ENCODE measurements at regions not wholly inside any gene's neighbourhood (a gene's known extent, or its start where the extent isn't known, plus 50 kb on each side); places are given as distances from the start of the nearest gene placed in this dataset.

DNA sequence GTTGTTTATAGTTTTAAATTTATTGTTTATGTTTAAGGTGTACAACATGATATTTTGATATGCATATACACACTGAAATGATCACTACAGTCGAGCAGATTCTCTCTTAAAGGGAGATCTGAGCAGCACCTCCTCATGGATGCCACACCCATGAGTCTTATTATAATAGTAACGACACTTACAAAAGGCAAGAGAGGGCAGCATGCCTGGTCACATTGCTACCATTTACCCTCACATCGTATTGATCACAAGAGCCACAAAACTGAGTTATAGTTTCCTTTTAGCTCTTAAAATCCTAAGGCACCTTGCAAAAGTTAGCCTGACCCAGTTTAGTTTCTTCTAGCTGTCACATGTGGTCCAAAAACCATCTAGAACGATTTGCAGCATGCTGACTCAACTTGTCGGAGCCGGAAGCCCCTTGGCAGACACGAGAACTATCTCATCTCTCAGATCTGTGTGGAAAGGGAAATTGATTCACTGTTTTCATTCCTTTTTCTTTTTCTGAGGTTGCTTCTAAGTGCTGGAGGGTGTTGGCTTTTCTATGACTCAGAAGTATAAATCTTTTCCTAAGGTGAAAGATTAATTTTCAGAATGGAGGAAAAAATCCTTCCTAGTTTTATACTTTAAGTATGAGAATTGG lies 85.3 kb downstream of the CDC42EP3 start:
- no peak overlapping the region for H2BK20ac ChIP-seq (ENCODE audit: low read length)
- no peak overlapping the region for H4K5ac ChIP-seq (ENCODE audit: insufficient read length, low read depth, low read length)
- H3K4me1 ChIP-seq (replicated peaks in 1 of 4; ENCODE audit: control insufficient read depth in 3 of 4, insufficient read depth in 4 of 4, low read length in 3 of 4): peaks cover 0 to 19% (median 5%) of the 10 kb centered on the region in 4 experiments; a peak in 6 of 7 replicates
- H3K27me3 ChIP-seq (replicated peaks in 1 of 4; ENCODE audit: control insufficient read depth in 3 of 4, extremely low read depth in 1 of 4, insufficient read depth in 3 of 4, low read length in 3 of 4): no peaks in the 10 kb centered on the region
- no peak overlapping the region for H2BK15ac ChIP-seq (ENCODE audit: low read length)
- H3K4me2 ChIP-seq (ENCODE audit: insufficient read depth in 1 of 2, low read depth in 2 of 2, low read length in 2 of 2): no peak overlapping the region
- no peak overlapping the region for H3K14ac ChIP-seq (ENCODE audit: insufficient read length)
- no peak overlapping the region for H3K4me3 ChIP-seq (ENCODE audit: extremely low read depth in 1 of 4, insufficient read depth in 2 of 4, low read depth in 3 of 4, low read length in 4 of 4)
- H3K9ac ChIP-seq (replicated peaks in 1 of 4; ENCODE audit: extremely low read depth in 1 of 4, low read depth in 3 of 4, low read length in 3 of 4): no peak overlapping the region
- no peak overlapping the region for H2AFZ ChIP-seq (ENCODE audit: low read length)
- no peak overlapping the region for H3K23ac ChIP-seq (ENCODE audit: insufficient read length)
- H4K8ac ChIP-seq (ENCODE audit: extremely low read depth, insufficient read depth, low read length): no peak overlapping the region
- no peaks in the 10 kb centered on the region for H3K9me3 ChIP-seq (ENCODE audit: insufficient read depth in 2 of 2, low read depth in 1 of 2, low read length in 1 of 2)
- no peak overlapping the region for H2BK120ac ChIP-seq (replicated peaks; ENCODE audit: low read depth, low read length)
- no peak overlapping the region for H2AK5ac ChIP-seq (ENCODE audit: low read depth, low read length)
- no peak overlapping the region for H3K18ac ChIP-seq (ENCODE audit: extremely low read depth, low read length)
- H3K79me1 ChIP-seq (ENCODE audit: low read depth, low read length): no peaks in the 10 kb centered on the region
- 87% methylated on average over 7 of the region's 7 CpGs; no CpG with 5 or more reads in 1 of the 2 experiments for WGBS, 2 experiments (ENCODE audit: extremely low coverage in 1 of 2, insufficient coverage in 1 of 2, insufficient read length in 1 of 2, insufficient replicate concordance in 2 of 2, low coverage in 1 of 2, low lambda C conversion rate in 2 of 2, missing lambda C conversion rate in 1 of 2)
- no peak overlapping the region for H3K56ac ChIP-seq (replicated peaks; ENCODE audit: insufficient read length, low read depth, low read length)
- H3K23me2 ChIP-seq (ENCODE audit: low read depth, low read length): no peaks in the 10 kb centered on the region; the same call in 1 of the 2 replicates
- no peak overlapping the region for H3K4ac ChIP-seq (replicated peaks; ENCODE audit: insufficient read length, low read depth, low read length)
- TF ChIP-seq PHF8 (conservative IDR thresholded peaks at IDR 0.05; ENCODE audit: low read depth, low read length): no peak
- no peak for TF ChIP-seq CHD2 (IDR thresholded peaks at IDR 0.05; ENCODE audit: low read length)
- TF ChIP-seq ASH2L (IDR thresholded peaks at IDR 0.05; ENCODE audit: low read length): no peak
- no peak for TF ChIP-seq TAF7 (optimal IDR thresholded peaks at IDR 0.05; ENCODE audit: borderline replicate concordance, low read depth, low read length)
- no peak for TF ChIP-seq TCF12 (IDR thresholded peaks at IDR 0.05; ENCODE audit: low read depth, low read length)
- TF ChIP-seq RXRA (IDR thresholded peaks at IDR 0.05; ENCODE audit: insufficient read depth, low read depth, low read length): no peak
- no peak for TF ChIP-seq RAD21 (IDR thresholded peaks at IDR 0.05 in 1 of 2, conservative IDR thresholded peaks at IDR 0.05 in 1 of 2; ENCODE audit: low read depth in 2 of 2, low read length in 2 of 2)
- TF ChIP-seq KDM5A (IDR thresholded peaks at IDR 0.05; ENCODE audit: low read length): no peak
- no peak for TF ChIP-seq BRCA1 (IDR thresholded peaks at IDR 0.05; ENCODE audit: low read depth, low read length)
- TF ChIP-seq, protein P1, sequence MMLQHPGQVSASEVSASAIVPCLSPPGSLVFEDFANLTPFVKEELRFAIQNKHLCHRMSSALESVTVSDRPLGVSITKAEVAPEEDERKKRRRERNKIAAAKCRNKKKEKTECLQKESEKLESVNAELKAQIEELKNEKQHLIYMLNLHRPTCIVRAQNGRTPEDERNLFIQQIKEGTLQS (IDR thresholded peaks at IDR 0.05; ENCODE audit: insufficient read depth, low read depth, low read length): no peak
- TF ChIP-seq NANOG (IDR thresholded peaks at IDR 0.05; ENCODE audit: insufficient read depth, low read depth, low read length, poor library complexity, severe bottlenecking): no peak
- no peak for TF ChIP-seq YY1 (IDR thresholded peaks at IDR 0.05; ENCODE audit: low read depth, low read length)
- no peak for TF ChIP-seq CREB1 (IDR thresholded peaks at IDR 0.05)
- DNase-seq (ENCODE audit: low read depth in 1 of 2, low spot score in 2 of 2) (no peak), FAIRE-seq (no peak)
- no peak overlapping the region; the same call in 1 of the 2 replicates for H2BK12ac ChIP-seq (ENCODE audit: low read depth, low read length)
- H3K27ac ChIP-seq (ENCODE audit: low read depth, low read length): no peak overlapping the region
- CTCF ChIA-PET (ENCODE audit: partially characterized antibody): interaction anchor here (1.3 kb wide), 1 partner anchor 291 kb away, joined by 3 read pairs; no protein-coding TSS in a partner anchor
- POLR2A ChIA-PET (ENCODE audit: partially characterized antibody): no interaction called here
- H3K36me3 ChIP-seq (ENCODE audit: control insufficient read depth in 2 of 4, insufficient read depth in 4 of 4, low read length in 3 of 4): no peaks in the 10 kb centered on the region
- H3K79me2 ChIP-seq (ENCODE audit: control insufficient read depth in 1 of 2, insufficient read depth in 2 of 2, low read length in 2 of 2): no peaks in the 10 kb centered on the region
- no peak overlapping the region; the same call in 1 of the 2 replicates for H2BK5ac ChIP-seq (ENCODE audit: low read depth, low read length)
- no peak overlapping the region for H4K91ac ChIP-seq (replicated peaks; ENCODE audit: insufficient read length, low read length)
- no peaks in the 10 kb centered on the region for H4K20me1 ChIP-seq (replicated peaks in 1 of 2; ENCODE audit: control insufficient read depth in 1 of 2, insufficient read depth in 2 of 2, low read length in 2 of 2)

Data from H1 (cell line).